GM19023 (cell line): ENCODE measurements at regions not wholly inside any gene's neighbourhood (a gene's known extent, or its start where the extent isn't known, plus 50 kb on each side); places are given as distances from the start of the nearest gene placed in this dataset.

Source experiments
- ATAC-seq: cut with Tn5 transposase; IDR thresholded peaks from one replicate; pipeline ENCODE4 v1.9.1; 2021; ENCODE audit warnings: mild to moderate bottlenecking, moderate library complexity; ENCODE audit not compliant: unreplicated experiment

- no peak for ATAC-seq
These were observed 2253.1 kb upstream of the C9orf72 start for GRCh38 chr9:29826421-29826820.

GRCh38 chr9:29830821-29831220, 2257.5 kb upstream of the C9orf72 start:
- no peak for ATAC-seq

GRCh38 chr9:29838491-29839020, 2265.3 kb upstream of the C9orf72 start:
- no peak for ATAC-seq

DNA sequence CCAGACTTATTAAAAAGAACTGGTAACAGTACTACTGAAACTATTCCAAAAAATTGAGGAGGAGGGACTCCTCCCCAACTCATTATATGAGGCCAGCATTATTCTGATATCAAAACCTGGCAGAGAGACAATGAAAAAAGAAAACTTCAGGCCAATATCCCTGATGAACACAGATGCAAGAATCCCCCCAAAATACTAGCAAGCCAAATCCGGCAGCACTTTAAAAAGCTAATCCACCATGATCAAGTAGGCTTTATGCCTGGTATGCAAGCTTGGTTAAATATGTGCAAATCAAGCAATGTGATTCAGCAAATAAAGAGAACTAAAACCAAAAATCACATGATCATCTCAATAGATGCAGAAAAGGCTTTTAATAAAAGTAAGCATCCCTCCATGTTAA, 2271.0 kb upstream of the C9orf72 start:
- ATAC-seq: no peak

GRCh38 chr9:29850664-29851063, 2277.4 kb upstream of the C9orf72 start:
- no peak for ATAC-seq

- ATAC-seq: no peak
These were observed 2288.5 kb upstream of the C9orf72 start for GRCh38 chr9:29861803-29862202.

DNA sequence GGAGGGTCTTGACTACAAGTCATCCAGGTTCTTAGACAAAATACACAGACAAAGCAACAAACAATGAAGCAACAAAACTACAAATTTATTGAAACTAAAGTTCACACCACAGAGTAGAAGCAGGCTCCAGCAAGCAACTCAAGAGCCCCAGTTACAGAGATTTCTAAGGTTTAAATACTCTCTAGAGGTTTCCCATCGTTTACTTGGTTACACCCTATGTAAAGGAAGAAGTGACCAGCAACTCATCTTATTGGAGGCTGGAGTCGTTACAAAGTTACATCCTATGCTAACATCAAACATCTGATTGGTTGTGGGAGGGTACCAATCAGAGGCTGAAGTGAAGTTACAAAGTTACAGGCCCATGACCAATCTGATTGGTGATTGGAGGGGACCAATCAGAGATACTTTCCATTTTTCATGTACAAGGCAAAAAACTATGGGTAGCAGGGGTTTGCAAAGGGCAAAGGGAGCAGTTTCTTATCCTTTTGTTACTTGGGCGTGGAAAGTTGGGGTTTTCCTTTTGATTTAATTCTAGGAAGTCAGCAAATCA, 2292.6 kb upstream of the C9orf72 start:
- ATAC-seq: peak; percentile 30

DNA sequence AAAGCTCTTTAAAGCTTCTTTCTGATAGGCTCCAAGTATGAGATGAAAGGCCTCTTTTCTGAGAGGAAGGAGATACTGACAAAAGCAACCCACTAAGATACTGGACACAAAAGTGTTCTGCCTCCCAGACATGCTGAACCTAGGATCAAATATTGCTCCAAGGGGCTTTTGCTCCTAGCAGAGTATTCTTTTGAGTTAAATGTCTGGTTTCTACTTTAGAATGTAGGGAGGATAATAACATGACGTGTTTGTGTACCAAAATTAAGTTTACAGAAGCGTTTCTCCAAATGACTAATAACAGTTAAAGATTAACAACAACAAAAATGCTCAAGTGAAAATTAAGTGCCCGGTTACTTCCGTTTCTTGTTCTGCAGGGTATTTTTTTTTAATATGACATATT, 2293.3 kb upstream of the C9orf72 start:
- peak; percentile 50 for ATAC-seq

- ATAC-seq: no peak
These were observed 2300.3 kb upstream of the C9orf72 start for GRCh38 chr9:29873579-29873978.

DNA sequence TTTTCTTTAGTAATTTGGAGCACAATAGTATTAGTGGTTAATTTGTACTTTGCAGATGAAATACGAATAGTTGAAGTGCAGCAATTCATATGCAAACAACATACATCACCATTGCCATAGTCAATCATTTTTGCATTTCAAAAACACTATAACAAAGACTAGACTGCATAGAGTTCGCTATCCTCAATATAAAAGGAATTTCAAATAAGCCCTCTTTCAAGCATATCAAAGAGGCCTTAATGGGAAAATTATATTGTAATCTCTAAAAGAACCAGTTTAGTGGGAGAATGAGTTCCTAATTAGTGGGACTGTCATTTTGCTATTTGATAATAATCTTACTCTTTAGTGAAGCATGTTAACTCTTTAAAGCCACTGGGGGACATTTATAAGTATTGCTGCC, 2302.3 kb upstream of the C9orf72 start:
- ATAC-seq: no peak

DNA sequence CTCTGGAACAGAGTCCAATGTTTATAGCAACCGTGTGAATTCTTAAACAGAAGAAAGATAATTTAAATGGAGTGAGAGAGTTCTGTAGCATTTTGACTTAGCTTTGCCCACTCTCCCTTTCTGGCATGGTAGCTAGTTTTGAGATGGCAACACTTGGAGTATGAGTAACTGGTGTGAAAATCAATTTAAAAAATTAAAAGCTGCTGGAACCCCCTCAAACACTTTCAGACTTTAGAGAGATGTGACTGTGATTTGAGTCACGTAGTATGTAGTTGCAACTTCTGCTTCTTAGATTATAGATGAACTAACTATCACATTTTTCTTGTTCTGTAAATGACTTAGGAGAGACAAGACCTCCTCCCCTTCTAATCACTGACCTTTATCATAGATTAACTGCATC, 2309.5 kb upstream of the C9orf72 start:
- no peak for ATAC-seq

GRCh38 chr9:29906065-29906464, 2332.8 kb upstream of the C9orf72 start:
- no peak for ATAC-seq

DNA sequence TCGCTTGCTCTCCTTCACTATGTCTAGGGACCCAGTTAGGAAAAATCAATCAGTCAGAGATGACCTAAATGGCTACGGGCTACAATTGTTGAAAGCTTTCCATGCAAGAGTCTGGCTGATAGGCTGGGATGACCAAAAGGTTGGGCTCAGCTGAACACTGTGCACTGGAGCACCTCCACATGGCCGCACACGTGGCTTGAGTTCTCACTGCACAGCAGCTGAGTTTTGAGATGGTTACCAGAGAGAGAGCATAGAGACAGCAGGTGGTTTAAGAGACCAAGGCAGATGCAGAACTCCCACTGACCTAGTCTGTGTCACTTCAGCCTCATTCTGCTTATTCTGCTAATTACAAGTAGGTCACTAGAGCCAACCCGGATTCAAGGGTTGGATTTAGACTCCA, 2354.8 kb upstream of the C9orf72 start:
- no peak for ATAC-seq

DNA sequence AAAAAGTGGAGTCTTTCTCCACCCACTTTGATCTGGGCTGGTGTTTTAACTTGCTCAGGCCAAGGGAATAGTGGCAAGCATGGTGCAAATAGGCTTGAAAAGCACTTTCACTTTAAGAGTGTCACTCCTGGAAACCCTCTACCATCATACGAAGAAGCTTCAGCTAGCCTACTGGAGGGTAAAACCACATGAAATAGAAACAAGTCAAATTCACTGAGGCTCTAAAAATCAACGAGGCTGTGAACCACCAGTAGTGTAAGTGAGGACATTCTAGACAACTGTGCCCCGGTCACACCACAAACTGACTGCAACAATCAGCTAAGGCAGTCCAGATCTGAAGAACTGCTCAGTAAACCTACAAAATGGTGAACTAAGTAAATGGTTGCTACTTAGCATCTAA, 2366.3 kb upstream of the C9orf72 start:
- no peak for ATAC-seq

- no peak for ATAC-seq
These were observed 2371.7 kb upstream of the C9orf72 start for GRCh38 chr9:29945012-29945411.

DNA sequence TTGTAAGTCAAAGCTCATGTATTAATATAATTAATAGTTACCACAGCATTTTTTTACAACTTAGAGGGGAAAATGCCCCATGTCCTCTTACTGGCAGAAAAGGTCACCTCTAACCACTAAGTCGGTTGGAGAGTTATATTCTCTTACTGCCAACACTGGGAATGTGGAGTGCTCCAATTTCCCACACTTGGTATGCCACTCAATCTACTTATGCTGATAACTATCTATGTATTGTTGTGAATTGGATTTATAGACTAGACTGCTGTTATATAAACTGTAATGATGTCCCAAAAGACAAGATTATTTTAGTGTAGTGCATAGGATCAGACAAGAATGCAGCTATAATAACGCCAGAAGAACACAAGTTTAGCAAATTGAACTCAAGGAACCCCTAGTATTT, 2385.2 kb upstream of the C9orf72 start:
- ATAC-seq: no peak

- ATAC-seq: no peak
These were observed 2392.6 kb upstream of the C9orf72 start for GRCh38 chr9:29965834-29966233.

GRCh38 chr9:29966247-29966646, 2393.0 kb upstream of the C9orf72 start:
- no peak for ATAC-seq

GRCh38 chr9:29968831-29969230, 2395.6 kb upstream of the C9orf72 start:
- ATAC-seq: no peak

DNA sequence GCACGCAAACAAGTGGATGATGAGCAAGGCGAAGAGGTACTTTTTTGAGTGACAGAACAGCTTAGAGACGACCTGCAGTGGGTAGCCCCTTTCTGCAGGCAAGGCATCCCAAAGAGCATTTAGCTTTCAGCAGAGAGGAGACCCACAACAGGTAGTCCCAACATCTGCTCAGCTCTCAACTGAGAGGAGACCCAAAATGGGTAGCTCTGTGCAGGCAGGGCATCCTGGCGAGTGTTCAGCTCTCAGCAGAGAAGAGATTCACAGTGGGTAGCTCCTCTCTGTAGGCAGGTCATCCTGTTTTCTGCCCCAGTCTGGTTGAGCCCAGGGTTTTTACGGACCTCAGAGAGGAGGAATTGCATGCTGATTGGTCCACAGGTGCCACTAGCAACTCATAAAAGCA, 2396.1 kb upstream of the C9orf72 start:
- ATAC-seq: no peak

DNA sequence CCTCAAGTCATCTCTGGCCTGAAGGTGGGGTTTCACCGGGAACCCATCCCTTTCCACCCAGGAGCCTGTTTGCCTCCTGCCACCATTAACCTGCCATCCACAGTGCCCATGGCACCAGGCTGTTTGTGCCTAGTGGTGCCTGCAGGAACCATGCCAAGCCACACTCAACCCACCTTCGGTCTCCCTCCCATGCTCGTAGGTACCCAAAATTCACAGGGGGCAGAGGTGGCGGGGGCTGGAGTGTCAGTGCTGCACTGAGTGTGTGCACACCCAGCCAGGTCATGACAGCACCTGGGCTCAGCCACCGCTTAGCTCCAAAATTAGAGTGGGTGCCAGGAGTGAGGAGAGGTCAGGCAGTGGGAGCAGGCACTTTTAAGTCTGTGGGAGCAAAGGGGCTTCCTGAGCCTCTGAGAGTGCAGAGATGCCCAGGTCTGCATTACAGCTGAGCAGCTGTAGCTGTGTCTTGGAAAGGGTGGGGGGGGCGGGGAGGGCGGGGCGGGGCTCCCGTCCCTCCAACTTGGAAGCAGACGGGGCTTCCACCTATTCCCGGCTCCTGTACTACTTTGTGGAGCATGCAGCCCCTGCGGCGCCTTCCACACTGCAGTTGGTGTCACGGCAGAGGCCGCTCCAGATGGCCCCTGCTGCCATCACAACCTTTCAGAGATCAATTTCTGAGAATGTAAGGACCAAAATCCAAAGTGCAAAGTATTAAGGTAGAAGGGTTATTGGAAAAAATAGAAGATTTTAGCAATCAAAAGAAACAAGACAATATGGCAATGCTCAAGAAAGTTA, 2396.8 kb upstream of the C9orf72 start:
- no peak for ATAC-seq

DNA sequence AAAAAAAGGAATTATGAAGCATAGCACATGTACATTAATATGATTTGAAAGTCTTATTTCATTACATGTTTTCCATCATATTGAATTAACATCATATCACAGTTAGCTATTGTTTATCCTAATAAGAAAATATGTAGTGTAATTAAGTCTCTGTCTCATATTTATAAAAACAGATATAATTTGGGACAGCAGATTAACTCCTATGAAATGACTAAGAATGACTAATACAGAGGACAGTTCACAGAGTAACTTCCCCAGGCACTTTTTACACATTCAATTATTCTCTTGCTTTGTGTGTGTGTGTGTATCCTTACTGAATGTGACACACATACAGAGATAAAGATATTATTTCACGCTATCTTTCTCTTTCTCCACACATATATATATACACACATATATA, 2400.9 kb upstream of the C9orf72 start:
- ATAC-seq: no peak

DNA sequence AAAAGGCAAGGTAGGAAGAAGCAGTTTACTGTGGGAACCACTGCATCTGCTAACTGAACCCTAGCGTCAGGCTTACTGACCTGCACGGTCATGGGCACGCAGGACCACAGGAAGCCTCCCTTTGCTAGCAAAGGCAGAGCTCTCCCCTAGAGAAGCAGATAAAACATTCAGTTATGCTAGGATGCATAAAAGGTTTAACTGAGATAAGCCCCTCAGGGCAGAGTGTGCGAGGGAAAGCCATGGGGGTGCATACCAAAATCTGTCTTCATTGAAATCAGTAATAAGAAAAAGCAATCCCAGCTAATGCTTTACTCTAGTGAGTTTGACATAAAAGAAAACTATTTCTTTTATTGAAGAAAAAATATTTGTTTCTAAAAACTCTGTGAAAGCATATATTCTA, 2403.7 kb upstream of the C9orf72 start:
- no peak for ATAC-seq
